Nephron progenitor cell (in vitro differentiated cells): ENCODE measurements at regions not wholly inside any gene's neighbourhood (a gene's known extent, or its start where the extent isn't known, plus 50 kb on each side); places are given as distances from the start of the nearest gene placed in this dataset.

ENCODE experiments used
- DNase-seq: peaks from one replicate; pipeline ENCODE4 v3.0.0; 2021
- H3K27ac Mint-ChIP-seq: 2 replicates; pipeline ENCODE4 v1.8.0; 2021; ENCODE audit warnings: mild to moderate bottlenecking, moderate library complexity, mixed read lengths
- H3K27me3 Mint-ChIP-seq: 2 replicates; pipeline ENCODE4 v1.8.0; 2021; ENCODE audit warnings: mild to moderate bottlenecking, low read depth, mixed read lengths; ENCODE audit not compliant: poor library complexity
- H3K36me3 Mint-ChIP-seq: 2 replicates; pipeline ENCODE4 v1.8.0; 2021; ENCODE audit warnings: low read depth, mixed read lengths
- H3K4me1 Mint-ChIP-seq: 2 replicates; pipeline ENCODE4 v1.8.0; 2021; ENCODE audit warnings: mixed read lengths
- H3K4me3 Mint-ChIP-seq: 2 replicates; pipeline ENCODE4 v1.8.0; 2021; ENCODE audit warnings: mild to moderate bottlenecking, moderate library complexity, mixed read lengths
- H3K9me3 Mint-ChIP-seq: 2 replicates; pipeline ENCODE4 v1.8.0; 2021; ENCODE audit warnings: mild to moderate bottlenecking, moderate library complexity, mixed read lengths
- TF ChIP-seq, protein P1 (sequence below): fragments of 200-600 bp; sonication (generic); IDR thresholded peaks from 2 replicates; pipeline ENCODE4 v1.5.0; 2021; ENCODE audit warnings: antibody characterized with exemption

DNA sequence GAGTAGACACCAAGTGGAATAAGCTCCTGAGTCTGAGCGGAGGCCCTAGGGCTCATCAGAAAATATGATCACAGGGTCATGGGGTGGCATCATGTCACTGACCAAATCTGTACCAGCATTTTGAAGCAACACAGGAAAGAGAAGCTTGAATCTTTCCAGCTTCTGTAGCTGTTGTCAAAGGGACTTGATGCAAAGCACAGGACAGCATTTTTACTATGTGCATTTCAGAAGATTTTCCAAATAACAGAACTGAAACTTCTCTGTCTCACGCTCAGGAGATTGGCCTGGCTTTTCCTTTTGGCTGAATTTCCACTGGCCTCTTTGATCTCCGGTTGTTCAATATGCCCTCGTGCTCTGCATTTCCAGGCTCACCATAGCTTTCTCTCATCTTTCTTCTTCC is 127.2 kb upstream of the ATP1B1 start:
- peaks cover 3% of the 10 kb centered on the region for H3K9me3 Mint-ChIP-seq
- no peaks in the 10 kb centered on the region for H3K4me1 Mint-ChIP-seq
- TF ChIP-seq, protein P1, sequence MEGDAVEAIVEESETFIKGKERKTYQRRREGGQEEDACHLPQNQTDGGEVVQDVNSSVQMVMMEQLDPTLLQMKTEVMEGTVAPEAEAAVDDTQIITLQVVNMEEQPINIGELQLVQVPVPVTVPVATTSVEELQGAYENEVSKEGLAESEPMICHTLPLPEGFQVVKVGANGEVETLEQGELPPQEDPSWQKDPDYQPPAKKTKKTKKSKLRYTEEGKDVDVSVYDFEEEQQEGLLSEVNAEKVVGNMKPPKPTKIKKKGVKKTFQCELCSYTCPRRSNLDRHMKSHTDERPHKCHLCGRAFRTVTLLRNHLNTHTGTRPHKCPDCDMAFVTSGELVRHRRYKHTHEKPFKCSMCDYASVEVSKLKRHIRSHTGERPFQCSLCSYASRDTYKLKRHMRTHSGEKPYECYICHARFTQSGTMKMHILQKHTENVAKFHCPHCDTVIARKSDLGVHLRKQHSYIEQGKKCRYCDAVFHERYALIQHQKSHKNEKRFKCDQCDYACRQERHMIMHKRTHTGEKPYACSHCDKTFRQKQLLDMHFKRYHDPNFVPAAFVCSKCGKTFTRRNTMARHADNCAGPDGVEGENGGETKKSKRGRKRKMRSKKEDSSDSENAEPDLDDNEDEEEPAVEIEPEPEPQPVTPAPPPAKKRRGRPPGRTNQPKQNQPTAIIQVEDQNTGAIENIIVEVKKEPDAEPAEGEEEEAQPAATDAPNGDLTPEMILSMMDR = no peak
- no peak for DNase-seq
- no peak overlapping the region for H3K4me3 Mint-ChIP-seq
- no peaks in the 10 kb centered on the region for H3K36me3 Mint-ChIP-seq
- H3K27ac Mint-ChIP-seq = no peak overlapping the region
- H3K27me3 Mint-ChIP-seq = peaks cover 8% of the 10 kb centered on the region

DNA sequence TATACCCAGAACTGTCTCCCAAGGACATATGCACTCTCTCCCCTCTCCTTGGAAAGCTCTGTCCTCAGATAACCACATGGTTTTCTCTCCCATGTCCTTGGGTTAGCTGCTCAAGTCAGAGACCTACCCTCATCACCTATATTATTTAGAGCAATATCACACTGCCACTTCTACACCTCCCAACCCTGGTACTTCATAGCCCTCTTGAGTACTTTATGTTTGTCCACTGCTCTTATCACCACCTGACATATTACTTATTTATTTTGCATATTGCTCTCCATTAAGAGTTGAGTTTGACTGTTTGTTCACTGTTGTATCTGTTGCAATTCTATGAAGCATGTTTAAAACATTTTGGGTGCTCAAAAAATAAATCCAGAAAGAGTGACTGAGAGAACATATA is 126.3 kb upstream of the ATP1B1 start:
- TF ChIP-seq, protein P1 = no peak
- no peak for DNase-seq
- Mint-ChIP-seq H3K4me3 (no peak overlapping the region), H3K9me3 (peaks cover 3% of the 10 kb centered on the region), H3K27me3 (peaks cover 8% of the 10 kb centered on the region), H3K27ac (no peak overlapping the region), H3K4me1 (no peaks in the 10 kb centered on the region), H3K36me3 (no peaks in the 10 kb centered on the region)

DNA sequence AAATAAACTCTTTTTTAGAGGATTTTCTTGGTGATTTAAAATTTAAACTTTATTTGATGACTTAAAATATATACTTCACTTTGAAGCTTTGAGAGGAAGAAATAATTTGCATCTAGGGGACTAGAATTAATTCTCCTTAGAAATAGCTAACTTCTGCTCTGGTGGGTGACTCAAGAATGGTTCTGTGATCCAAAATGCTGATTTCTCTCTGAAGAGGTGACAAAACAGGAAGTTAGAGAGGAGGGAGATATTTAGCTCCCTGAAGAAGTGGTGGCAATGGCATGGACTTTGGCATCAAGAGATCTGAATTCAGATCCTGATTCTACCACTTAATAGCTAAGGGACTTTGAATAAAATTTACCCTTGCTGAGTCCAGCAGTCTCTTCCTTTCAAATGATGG is 125.8 kb upstream of the ATP1B1 start:
- Mint-ChIP-seq H3K4me3 (no peak overlapping the region), H3K27ac (no peak overlapping the region), H3K4me1 (no peaks in the 10 kb centered on the region), H3K36me3 (no peaks in the 10 kb centered on the region), H3K27me3 (peaks cover 8% of the 10 kb centered on the region), H3K9me3 (peaks cover 3% of the 10 kb centered on the region)
- no peak for DNase-seq
- TF ChIP-seq, protein P1 = no peak

DNA sequence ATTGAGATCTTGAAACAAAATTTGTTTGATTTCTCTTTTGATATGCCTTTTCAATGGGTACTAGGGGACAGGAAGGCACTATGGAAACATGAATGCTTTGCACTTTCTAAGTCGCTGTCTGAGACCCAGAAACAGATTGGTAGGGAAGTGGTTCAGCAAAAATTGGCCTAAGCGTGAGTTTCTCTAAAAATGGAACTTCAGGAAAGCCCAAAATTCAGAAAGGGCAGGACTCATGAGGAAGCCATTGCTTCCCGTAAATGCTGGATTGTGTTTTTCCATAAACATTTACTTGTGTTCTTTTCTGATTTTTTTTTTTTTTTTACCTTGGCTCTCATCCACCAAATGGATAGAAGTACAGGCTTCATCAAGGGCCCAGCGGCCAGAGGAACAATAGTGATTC is 123.7 kb upstream of the ATP1B1 start:
- H3K4me1 Mint-ChIP-seq = no peaks in the 10 kb centered on the region
- H3K9me3 Mint-ChIP-seq = peaks cover 3% of the 10 kb centered on the region
- H3K36me3 Mint-ChIP-seq = no peaks in the 10 kb centered on the region
- no peak overlapping the region for H3K27ac Mint-ChIP-seq
- DNase-seq = no peak
- TF ChIP-seq, protein P1 = no peak
- peaks cover 8% of the 10 kb centered on the region for H3K27me3 Mint-ChIP-seq
- H3K4me3 Mint-ChIP-seq = no peak overlapping the region

DNA sequence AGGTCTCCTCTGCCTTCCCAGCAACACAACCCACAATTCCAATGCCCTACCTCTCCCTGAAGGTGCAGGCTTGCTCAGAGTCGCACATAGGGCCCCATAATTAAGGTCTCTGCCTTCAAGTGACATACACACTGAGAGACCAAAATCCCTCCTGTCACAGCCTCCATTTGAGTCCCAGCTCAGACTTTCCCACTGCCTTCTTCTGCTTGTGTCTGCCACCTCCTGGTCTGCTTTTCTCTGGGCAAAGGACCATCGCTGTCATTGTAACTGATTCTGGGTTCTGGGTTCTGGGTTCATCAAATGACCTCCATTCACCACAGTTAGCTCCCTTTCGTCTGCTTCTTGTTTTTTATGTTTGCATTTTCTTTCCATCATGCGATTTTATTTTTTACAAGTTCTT is 119.2 kb upstream of the ATP1B1 start:
- Mint-ChIP-seq H3K27me3 (peaks cover 4% of the 10 kb centered on the region), H3K27ac (no peak overlapping the region), H3K9me3 (peaks cover 4% of the 10 kb centered on the region), H3K4me1 (no peaks in the 10 kb centered on the region), H3K36me3 (no peaks in the 10 kb centered on the region), H3K4me3 (no peak overlapping the region)
- TF ChIP-seq, protein P1 = no peak
- DNase-seq = no peak

DNA sequence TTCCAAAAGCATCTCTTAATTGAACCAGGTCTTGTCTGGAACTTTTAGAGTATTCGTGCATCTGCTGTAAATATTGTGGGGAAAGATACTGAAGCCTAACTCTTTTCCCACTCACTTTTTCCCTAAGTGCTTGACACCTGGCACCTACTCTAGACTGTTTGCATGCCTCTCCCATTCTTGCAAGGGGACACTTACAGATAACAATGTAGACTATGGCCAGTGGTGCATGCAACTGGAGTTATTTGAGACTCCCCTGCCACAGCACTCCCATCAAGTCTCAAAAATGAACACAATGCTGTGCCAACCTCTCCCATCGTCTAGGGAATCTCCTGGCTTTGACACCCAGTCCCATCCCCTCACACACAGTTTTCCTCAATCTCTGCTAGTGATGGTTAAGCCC is 118.6 kb upstream of the ATP1B1 start:
- Mint-ChIP-seq H3K9me3 (peaks cover 4% of the 10 kb centered on the region), H3K27ac (no peak overlapping the region), H3K27me3 (peaks cover 4% of the 10 kb centered on the region), H3K36me3 (no peaks in the 10 kb centered on the region), H3K4me1 (no peaks in the 10 kb centered on the region), H3K4me3 (no peak overlapping the region)
- TF ChIP-seq, protein P1 = no peak
- DNase-seq = no peak
